Neural cell (in vitro differentiated cells): ENCODE measurements at regions not wholly inside any gene's neighbourhood (a gene's known extent, or its start where the extent isn't known, plus 50 kb on each side); places are given as distances from the start of the nearest gene placed in this dataset.

Experiments used
- CTCF ChIP-seq: fragments of 450-650 bp; IDR thresholded peaks from 2 replicates; pipeline ENCODE4 v1.5.1; 2014; ENCODE audit warnings: antibody characterized with exemption, mild to moderate bottlenecking, moderate library complexity; ENCODE audit not compliant: poor library complexity, severe bottlenecking
- EP300 ChIP-seq: fragments of 450-650 bp; conservative IDR thresholded peaks from 2 replicates; pipeline ENCODE4 v1.6.1; 2014; ENCODE audit warnings: antibody characterized with exemption, mild to moderate bottlenecking, moderate library complexity; ENCODE audit not compliant: poor library complexity, severe bottlenecking
- EZH2 ChIP-seq: fragments of 200-600, 300-800 bp; shearing (Covaris generic), sonication (generic); IDR thresholded peaks from 2 replicates; pipeline ENCODE4 v1.6.1; 2014; ENCODE audit warnings: antibody characterized with exemption, low read length, borderline replicate concordance, mild to moderate bottlenecking; ENCODE audit not compliant: insufficient read depth, poor library complexity, severe bottlenecking
- POLR2AphosphoS5 ChIP-seq: IDR thresholded peaks from 2 replicates; pipeline ENCODE4 v1.6.1; 2012
- SMC3 ChIP-seq: fragments of 450-650 bp; conservative IDR thresholded peaks from 2 replicates; pipeline ENCODE4 v1.6.1; 2014; ENCODE audit warnings: antibody characterized with exemption, mild to moderate bottlenecking, moderate library complexity; ENCODE audit not compliant: poor library complexity

GRCh38 chr15:47492195-47492594 is 225.1 kb upstream of the SEMA6D start:
- TF ChIP-seq EP300: no peak
- TF ChIP-seq SMC3: no peak
- TF ChIP-seq EZH2: no peak
- no peak for TF ChIP-seq CTCF
- TF ChIP-seq POLR2AphosphoS5: no peak
